ENCODE measurements at regions not wholly inside any gene's neighbourhood (a gene's known extent, or its start where the extent isn't known, plus 50 kb on each side); places are given as distances from the start of the nearest gene placed in this dataset.

DNA sequence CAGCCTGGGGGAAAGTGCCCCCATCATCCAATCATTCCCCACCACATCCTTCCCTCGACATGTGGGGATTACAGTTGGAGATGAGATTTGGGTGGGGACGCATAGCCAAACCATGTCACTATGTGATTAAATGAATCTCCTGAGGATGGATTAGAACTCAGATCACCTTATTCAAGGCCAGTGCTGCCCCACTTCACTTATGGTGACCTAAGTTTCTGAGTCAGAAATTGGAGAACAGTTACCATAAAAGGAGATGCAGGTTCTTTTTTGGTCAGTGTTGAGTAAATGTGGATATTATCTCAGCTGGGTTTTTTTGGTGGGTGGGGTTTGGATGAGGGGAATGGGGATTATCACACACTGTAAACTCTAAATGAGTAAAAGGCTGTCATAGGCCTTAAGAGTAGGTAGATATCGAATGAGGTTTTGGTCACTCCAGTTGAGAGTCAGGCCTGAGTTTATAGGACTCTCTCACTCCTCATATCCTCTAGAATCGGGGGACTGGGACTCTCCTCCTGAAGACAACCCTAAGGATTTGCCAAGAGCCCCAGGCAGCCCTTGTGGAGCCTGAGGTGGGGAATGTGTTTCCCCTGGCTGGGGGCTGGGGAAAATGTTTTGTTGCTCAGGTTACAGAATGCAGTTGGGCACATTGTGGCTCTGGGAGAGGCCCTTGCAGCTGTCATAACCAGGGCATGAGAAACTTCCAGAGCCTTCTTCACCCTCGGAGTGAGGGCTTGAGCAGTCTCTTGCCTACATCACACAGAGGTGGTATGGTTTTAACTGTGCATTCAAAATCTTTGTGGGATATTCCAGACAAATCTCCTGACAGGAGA is 213.0 kb downstream of the BAMBI start (continued):
- TF ChIP-seq FOSL1 (tag; conservative IDR thresholded peaks at IDR 0.05) (peak; percentile 54), KDM5B (IDR thresholded peaks at IDR 0.05; ENCODE audit: insufficient replicate concordance, low read depth, low read length) (no peak)

- no peak overlapping the region for H3K4me3 ChIP-seq
- in situ Hi-C loops (cut with MboI): no loop called here
- H3K4me2 ChIP-seq (ENCODE audit: insufficient read depth, low read length): no peak overlapping the region
- no peaks in the 10 kb centered on the region for H3K9me1 ChIP-seq (ENCODE audit: control insufficient read depth, insufficient read depth, low read length)
- H3K27me3 ChIP-seq (ENCODE audit: control insufficient read depth in 2 of 2, insufficient read depth in 2 of 2, low read length in 2 of 2): no peaks in the 10 kb centered on the region
- H2AFZ ChIP-seq (ENCODE audit: low read depth, low read length): peak overlapping the region; percentile 29; the same call in 1 of the 2 replicates
- ATAC-seq (peak; percentile 70), DNase-seq (ENCODE audit: extremely low read depth in 1 of 4, low spot score in 3 of 4) (peak in 1 of 4 experiments; percentile 21), FAIRE-seq (no peak)
- 57% methylated on average over 6 of the region's 6 CpGs for WGBS (ENCODE audit: insufficient coverage, low coverage, missing lambda C conversion rate)
- no TSS peak for BruUV-seq (replicated peaks)
- intact Hi-C loops (cut with micrococcal nuclease): no loop called here
- no peaks in the 10 kb centered on the region for H3K36me3 ChIP-seq (ENCODE audit: control insufficient read depth, insufficient read depth, low read length)
- no peaks in the 10 kb centered on the region for H3K9me3 ChIP-seq (replicated peaks; ENCODE audit: control insufficient read depth, insufficient read depth, low read depth, low read length)
- H3K27ac ChIP-seq (ENCODE audit: extremely low read depth, low read depth, low read length): no peak overlapping the region
- ChIA-PET CTCF (ENCODE audit: low intra/inter-chr PET ratio) (no interaction called here), POLR2A (interaction anchor here (0.6 to 0.9 kb wide), 2 partner anchors 13 to 15 kb away, joined by 3 read pairs; no protein-coding TSS in a partner anchor)
- peak in 1 of 2 experiments; percentile 27; a peak in 1 of 4 replicates for TF ChIP-seq RAD21 (CRISPR knock-in tag; conservative IDR thresholded peaks at IDR 0.05 in 1 of 2, IDR thresholded peaks at IDR 0.05 in 1 of 2)
- peak; percentile 68; the same call in 1 of the 2 replicates for TF ChIP-seq SPI1 (IDR thresholded peaks at IDR 0.05; ENCODE audit: borderline replicate concordance, low read depth, low read length)
- TF ChIP-seq, protein P1, sequence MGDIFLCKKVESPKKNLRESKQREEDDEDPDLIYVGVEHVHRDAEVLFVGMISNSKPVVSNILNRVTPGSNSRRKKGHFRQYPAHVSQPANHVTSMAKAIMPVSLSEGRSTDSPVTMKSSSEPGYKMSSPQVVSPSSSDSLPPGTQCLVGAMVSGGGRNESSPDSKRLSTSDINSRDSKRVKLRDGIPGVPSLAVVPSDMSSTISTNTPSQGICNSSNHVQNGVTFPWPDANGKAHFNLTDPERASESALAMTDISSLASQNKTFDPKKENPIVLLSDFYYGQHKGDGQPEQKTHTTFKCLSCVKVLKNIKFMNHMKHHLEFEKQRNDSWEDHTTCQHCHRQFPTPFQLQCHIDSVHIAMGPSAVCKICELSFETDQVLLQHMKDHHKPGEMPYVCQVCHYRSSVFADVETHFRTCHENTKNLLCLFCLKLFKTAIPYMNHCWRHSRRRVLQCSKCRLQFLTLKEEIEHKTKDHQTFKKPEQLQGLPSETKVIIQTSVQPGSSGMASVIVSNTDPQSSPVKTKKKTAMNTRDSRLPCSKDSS (IDR thresholded peaks at IDR 0.05; ENCODE audit: low read depth, partially characterized antibody): no peak
- TF ChIP-seq, protein P2, sequence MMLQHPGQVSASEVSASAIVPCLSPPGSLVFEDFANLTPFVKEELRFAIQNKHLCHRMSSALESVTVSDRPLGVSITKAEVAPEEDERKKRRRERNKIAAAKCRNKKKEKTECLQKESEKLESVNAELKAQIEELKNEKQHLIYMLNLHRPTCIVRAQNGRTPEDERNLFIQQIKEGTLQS (IDR thresholded peaks at IDR 0.05): peak; percentile 45; the same call in 1 of the 2 replicates
- TF ChIP-seq, protein P2 (CRISPR knock-in tag; conservative IDR thresholded peaks at IDR 0.05): no peak
- peak; percentile 8; the same call in 1 of the 2 replicates for TF ChIP-seq JUND (IDR thresholded peaks at IDR 0.05; ENCODE audit: borderline replicate concordance, low read depth, low read length)
- TF ChIP-seq JUND (tag; IDR thresholded peaks at IDR 0.05; ENCODE audit: borderline replicate concordance, low read depth, low read length): 0 out of 3 replicates have a peak, but pooled peaks have one; percentile 16
- peak; percentile 39; the same call in 1 of the 2 replicates for TF ChIP-seq CEBPB (tag; IDR thresholded peaks at IDR 0.05)
- no peak for TF ChIP-seq BRCA1 (IDR thresholded peaks at IDR 0.05)
- TF ChIP-seq BRCA1 (CRISPR knock-in tag; IDR thresholded peaks at IDR 0.05): no peak
- TF ChIP-seq FOXK2 (conservative IDR thresholded peaks at IDR 0.05 in 1 of 2, IDR thresholded peaks at IDR 0.05 in 1 of 2; ENCODE audit: low read depth in 2 of 2): no peak
- TF ChIP-seq CEBPG (CRISPR knock-in tag; IDR thresholded peaks at IDR 0.05): no peak
- TF ChIP-seq CEBPG (tag; conservative IDR thresholded peaks at IDR 0.05 in 1 of 2, IDR thresholded peaks at IDR 0.05 in 1 of 2): peak in 1 of 2 experiments; percentile 51; a peak in 1 of 4 replicates
- H3K79me2 ChIP-seq (ENCODE audit: control insufficient read depth, insufficient read depth, low read length): no peaks in the 10 kb centered on the region
- H4K20me1 ChIP-seq (replicated peaks; ENCODE audit: control insufficient read depth, insufficient read depth, low read length): no peaks in the 10 kb centered on the region
- no peak overlapping the region for H3K9ac ChIP-seq (ENCODE audit: insufficient read depth in 1 of 2, low read depth in 2 of 2, low read length in 2 of 2)
- peaks cover 0 to 8% of the 10 kb centered on the region in 2 experiments; a peak in 2 of 5 replicates for H3K4me1 ChIP-seq (replicated peaks in 1 of 2; ENCODE audit: control insufficient read depth in 2 of 2, insufficient read depth in 2 of 2, low read length in 2 of 2)
Measured at GRCh38 chr10:28891058-28891713, 213.9 kb downstream of the BAMBI start.
